ENCODE measurements at regions not wholly inside any gene's neighbourhood (a gene's known extent, or its start where the extent isn't known, plus 50 kb on each side); places are given as distances from the start of the nearest gene placed in this dataset.

DNA sequence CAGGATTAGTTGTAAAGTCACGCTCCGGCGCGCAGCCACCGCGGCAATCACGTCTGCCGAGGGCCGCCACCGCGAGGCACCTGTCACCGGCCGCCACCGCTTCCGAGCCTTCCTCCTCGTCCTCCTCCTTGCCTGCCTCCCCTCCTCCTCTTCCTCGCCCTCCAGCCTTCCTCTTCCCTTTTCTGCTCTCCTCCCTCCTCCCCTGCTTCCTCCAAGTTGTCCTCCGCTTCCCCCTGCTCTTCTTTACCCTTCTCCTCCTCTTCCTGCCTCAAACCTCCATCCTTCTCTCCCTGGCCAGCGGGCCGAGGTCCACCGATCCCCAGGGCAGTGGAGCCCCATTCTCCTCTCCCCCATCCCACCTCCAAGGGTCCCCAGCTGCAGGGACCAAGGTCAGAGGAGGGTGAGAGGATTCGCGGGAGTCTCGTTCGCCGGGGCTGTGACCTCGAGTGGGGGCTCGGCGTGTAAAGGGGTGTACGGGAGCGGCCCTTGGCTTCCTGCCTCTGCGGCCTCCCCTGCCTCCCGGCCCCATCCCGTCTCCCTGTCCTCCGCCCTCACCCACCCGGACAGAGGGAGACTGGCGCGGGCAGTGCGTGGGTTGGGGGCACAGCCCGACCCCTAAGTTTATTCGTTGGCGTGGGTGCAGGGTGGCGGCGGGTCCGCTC lies 89.5 kb upstream of the PAX2 start:
- Histone ChIP-seq H3K36me3 (replicated peaks in 1 of 2; ENCODE audit: control insufficient read depth in 1 of 2, insufficient read depth in 2 of 2, low read length in 2 of 2) (no peaks in the 10 kb centered on the region), H3K9ac (ENCODE audit: insufficient read depth, low read length, poor library complexity, severe bottlenecking) (no peak overlapping the region), H2AFZ (ENCODE audit: insufficient read depth, low read depth, low read length, poor library complexity, severe bottlenecking) (no peak overlapping the region), H4K20me1 (ENCODE audit: insufficient read depth, low read length) (no peaks in the 10 kb centered on the region), H3K4me2 (replicated peaks; ENCODE audit: extremely low read depth, low read length, poor library complexity, severe bottlenecking) (peak overlapping the region; percentile 7), H3K4me1 (ENCODE audit: control insufficient read depth in 1 of 2, insufficient read depth in 2 of 2, low read length in 2 of 2) (peaks cover 2 to 5% of the 10 kb centered on the region in 2 donors), H3K79me2 (ENCODE audit: insufficient read depth, low read length) (no peaks in the 10 kb centered on the region), H3K27ac (ENCODE audit: low read depth in 1 of 2, low read length in 2 of 2) (no peak overlapping the region), H3K9me3 (replicated peaks in 1 of 2; ENCODE audit: control insufficient read depth in 1 of 2, insufficient read depth in 1 of 2, low read length in 2 of 2) (peaks cover 4 to 36% of the 10 kb centered on the region in 2 donors), H3K4me3 (replicated peaks in 1 of 3; ENCODE audit: low read depth in 2 of 3, low read length in 3 of 3) (no peak overlapping the region), H3K27me3 (ENCODE audit: control insufficient read depth in 2 of 2, insufficient read depth in 2 of 2, low read length in 2 of 2) (peaks cover 80 to 84% of the 10 kb centered on the region in 2 donors)
- intact Hi-C loops (cut with micrococcal nuclease), result no loop called here
- WGBS (ENCODE audit: insufficient coverage), result 2% methylated on average over 25 of the region's 45 CpGs
- no peak for DNase-seq
- Mint-ChIP-seq H3K36me3 (peaks cover 2 to 10% of the 10 kb centered on the region in 2 donors), H3K9me3 (peaks cover 0 to 42% (median 21%) of the 10 kb centered on the region in 7 donors), H3K27me3 (ENCODE audit: low read depth in 3 of 3) (peaks cover 83 to 87% (median 84%) of the 10 kb centered on the region in 3 donors), H3K4me1 (peaks cover 19% of the 10 kb centered on the region), H3K27ac (no peak overlapping the region), H3K4me3 (peak overlapping the region in 1 of 2 donors; percentile 88)
- TF ChIP-seq, protein P1, sequence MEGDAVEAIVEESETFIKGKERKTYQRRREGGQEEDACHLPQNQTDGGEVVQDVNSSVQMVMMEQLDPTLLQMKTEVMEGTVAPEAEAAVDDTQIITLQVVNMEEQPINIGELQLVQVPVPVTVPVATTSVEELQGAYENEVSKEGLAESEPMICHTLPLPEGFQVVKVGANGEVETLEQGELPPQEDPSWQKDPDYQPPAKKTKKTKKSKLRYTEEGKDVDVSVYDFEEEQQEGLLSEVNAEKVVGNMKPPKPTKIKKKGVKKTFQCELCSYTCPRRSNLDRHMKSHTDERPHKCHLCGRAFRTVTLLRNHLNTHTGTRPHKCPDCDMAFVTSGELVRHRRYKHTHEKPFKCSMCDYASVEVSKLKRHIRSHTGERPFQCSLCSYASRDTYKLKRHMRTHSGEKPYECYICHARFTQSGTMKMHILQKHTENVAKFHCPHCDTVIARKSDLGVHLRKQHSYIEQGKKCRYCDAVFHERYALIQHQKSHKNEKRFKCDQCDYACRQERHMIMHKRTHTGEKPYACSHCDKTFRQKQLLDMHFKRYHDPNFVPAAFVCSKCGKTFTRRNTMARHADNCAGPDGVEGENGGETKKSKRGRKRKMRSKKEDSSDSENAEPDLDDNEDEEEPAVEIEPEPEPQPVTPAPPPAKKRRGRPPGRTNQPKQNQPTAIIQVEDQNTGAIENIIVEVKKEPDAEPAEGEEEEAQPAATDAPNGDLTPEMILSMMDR (IDR thresholded peaks at IDR 0.05), result no peak

DNA sequence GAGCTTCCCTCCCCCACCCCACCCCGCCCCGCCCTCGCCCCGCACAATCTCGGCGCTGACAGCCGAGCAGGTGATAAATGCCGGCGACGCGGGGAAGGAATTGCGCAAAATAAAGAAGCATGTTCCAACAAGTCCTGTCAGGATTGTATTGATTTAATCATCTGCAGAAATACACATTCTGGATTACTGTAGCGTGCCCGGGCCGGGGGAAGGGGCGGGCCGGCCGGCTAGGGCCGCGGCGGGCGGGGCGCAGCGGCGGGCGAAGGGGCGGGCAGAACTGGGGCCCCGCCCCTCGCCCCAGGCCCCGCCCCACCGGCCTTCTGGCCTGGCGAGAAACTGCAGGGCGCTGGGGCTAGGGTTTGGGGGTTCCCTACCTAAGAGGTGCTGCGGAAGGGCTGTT lies 88.9 kb upstream of the PAX2 start:
- Mint-ChIP-seq H3K9me3 (peaks cover 0 to 42% (median 21%) of the 10 kb centered on the region in 7 donors), H3K4me3 (peak overlapping the region in 1 of 2 donors; percentile 65), H3K27ac (no peak overlapping the region), H3K36me3 (peaks cover 2 to 10% of the 10 kb centered on the region in 2 donors), H3K4me1 (peaks cover 19% of the 10 kb centered on the region), H3K27me3 (ENCODE audit: low read depth in 3 of 3) (peaks cover 86 to 93% (median 89%) of the 10 kb centered on the region in 3 donors)
- Histone ChIP-seq H3K79me2 (ENCODE audit: insufficient read depth, low read length) (no peaks in the 10 kb centered on the region), H3K27ac (ENCODE audit: low read depth in 1 of 2, low read length in 2 of 2) (no peak overlapping the region), H4K20me1 (ENCODE audit: insufficient read depth, low read length) (no peaks in the 10 kb centered on the region), H3K27me3 (ENCODE audit: control insufficient read depth in 2 of 2, insufficient read depth in 2 of 2, low read length in 2 of 2) (peaks cover 83 to 87% of the 10 kb centered on the region in 2 donors), H3K4me1 (ENCODE audit: control insufficient read depth in 1 of 2, insufficient read depth in 2 of 2, low read length in 2 of 2) (peaks cover 2 to 5% of the 10 kb centered on the region in 2 donors), H3K4me3 (replicated peaks in 1 of 3; ENCODE audit: low read depth in 2 of 3, low read length in 3 of 3) (no peak overlapping the region), H3K9me3 (replicated peaks in 1 of 2; ENCODE audit: control insufficient read depth in 1 of 2, insufficient read depth in 1 of 2, low read length in 2 of 2) (peaks cover 4 to 36% of the 10 kb centered on the region in 2 donors), H3K36me3 (replicated peaks in 1 of 2; ENCODE audit: control insufficient read depth in 1 of 2, insufficient read depth in 2 of 2, low read length in 2 of 2) (no peaks in the 10 kb centered on the region), H2AFZ (ENCODE audit: insufficient read depth, low read depth, low read length, poor library complexity, severe bottlenecking) (no peak overlapping the region), H3K9ac (ENCODE audit: insufficient read depth, low read length, poor library complexity, severe bottlenecking) (no peak overlapping the region), H3K4me2 (replicated peaks; ENCODE audit: extremely low read depth, low read length, poor library complexity, severe bottlenecking) (peak overlapping the region; percentile 31)
- TF ChIP-seq, protein P1 (IDR thresholded peaks at IDR 0.05), result no peak
- WGBS (ENCODE audit: insufficient coverage), result 5% methylated on average over 14 of the region's 34 CpGs
- intact Hi-C loops (cut with micrococcal nuclease), result no loop called here
- DNase-seq, result no peak
